Astrocyte (in vitro differentiated cells and primary cell): ENCODE measurements at regions not wholly inside any gene's neighbourhood (a gene's known extent, or its start where the extent isn't known, plus 50 kb on each side); places are given as distances from the start of the nearest gene placed in this dataset.
A peak's percentile ranks its signal among the peaks of the same experiment; 100 is the strongest.

Experiments used
- DNase-seq: peaks from one replicate; pipeline ENCODE4 v3.0.0-alpha.2; 2010; ENCODE audit warnings: low read depth
- FAIRE-seq: peaks from 2 replicates; lab custom pipeline; 2011; peaks lifted over from hg19 to GRCh38; lab: Jason Lieb, UNC
- H2AFZ ChIP-seq: 2 replicates; pipeline ENCODE4 v1.6.0; 2012; ENCODE audit warnings: low read depth, low read length, inconsistent platforms
- H3K27ac ChIP-seq: 2 replicates; pipeline ENCODE4 v1.5.1; 2011; ENCODE audit warnings: low read depth, low read length, inconsistent platforms
- H3K27me3 ChIP-seq: 2 replicates; pipeline ENCODE4 v1.6.0; 2011; ENCODE audit warnings: low read length, inconsistent platforms; ENCODE audit not compliant: insufficient read depth
- H3K36me3 ChIP-seq: 2 replicates; pipeline ENCODE4 v1.5.1; 2011; ENCODE audit warnings: low read length, inconsistent platforms; ENCODE audit not compliant: insufficient read depth
- H3K4me1 ChIP-seq: 2 replicates; pipeline ENCODE4 v1.5.1; 2011; ENCODE audit warnings: low read length, inconsistent platforms; ENCODE audit not compliant: insufficient read depth
- H3K4me2 ChIP-seq: 2 replicates; pipeline ENCODE4 v1.6.0; 2012; ENCODE audit warnings: low read length, inconsistent platforms
- H3K4me3 ChIP-seq: 2 replicates; pipeline ENCODE4 v1.5.1; 2011; ENCODE audit warnings: low read depth, mild to moderate bottlenecking, low read length, inconsistent platforms; ENCODE audit not compliant: insufficient read depth
- H3K79me2 ChIP-seq: 2 replicates; pipeline ENCODE4 v1.6.0; 2012; ENCODE audit warnings: mild to moderate bottlenecking, low read length, inconsistent platforms; ENCODE audit not compliant: insufficient read depth
- H3K9ac ChIP-seq: 2 replicates; pipeline ENCODE4 v1.6.0; 2012; ENCODE audit warnings: mild to moderate bottlenecking, low read length, inconsistent platforms
- H3K9me3 ChIP-seq: 2 replicates; pipeline ENCODE4 v1.5.1; 2012; ENCODE audit warnings: low read depth, mild to moderate bottlenecking, low read length, inconsistent platforms; ENCODE audit not compliant: insufficient read depth
- H4K20me1 ChIP-seq: 2 replicates; pipeline ENCODE4 v1.6.0; 2012; ENCODE audit warnings: low read length, inconsistent platforms; ENCODE audit not compliant: insufficient read depth
- H3K27ac Mint-ChIP-seq: one replicate; pipeline ENCODE4 v1.8.0; 2021; ENCODE audit warnings: mild to moderate bottlenecking, mixed read lengths; ENCODE audit not compliant: unreplicated experiment
- H3K27me3 Mint-ChIP-seq: one replicate; pipeline ENCODE4 v1.8.0; 2021; ENCODE audit warnings: low read depth, mixed read lengths; ENCODE audit not compliant: unreplicated experiment
- H3K36me3 Mint-ChIP-seq: one replicate; pipeline ENCODE4 v1.8.0; 2021; ENCODE audit warnings: low read depth, mixed read lengths; ENCODE audit not compliant: unreplicated experiment
- H3K4me1 Mint-ChIP-seq: one replicate; pipeline ENCODE4 v1.8.0; 2021; ENCODE audit warnings: low read depth, mixed read lengths; ENCODE audit not compliant: unreplicated experiment
- H3K4me3 Mint-ChIP-seq: one replicate; pipeline ENCODE4 v1.8.0; 2021; ENCODE audit warnings: mild to moderate bottlenecking, moderate library complexity, mixed read lengths; ENCODE audit not compliant: unreplicated experiment
- H3K9me3 Mint-ChIP-seq: one replicate; pipeline ENCODE4 v1.8.0; 2021; ENCODE audit warnings: mild to moderate bottlenecking, mixed read lengths; ENCODE audit not compliant: unreplicated experiment
- EZH2 ChIP-seq: IDR thresholded peaks from 2 replicates; pipeline ENCODE4 v1.6.1; 2012; ENCODE audit warnings: mild to moderate bottlenecking, low read length, inconsistent platforms; ENCODE audit not compliant: insufficient read depth
- TF ChIP-seq, protein P1 (sequence below): IDR thresholded peaks from 2 replicates; pipeline ENCODE4 v1.5.1; 2011; ENCODE audit warnings: low read depth, mild to moderate bottlenecking, inconsistent platforms, low read length, moderate library complexity; ENCODE audit not compliant: insufficient read depth

DNA sequence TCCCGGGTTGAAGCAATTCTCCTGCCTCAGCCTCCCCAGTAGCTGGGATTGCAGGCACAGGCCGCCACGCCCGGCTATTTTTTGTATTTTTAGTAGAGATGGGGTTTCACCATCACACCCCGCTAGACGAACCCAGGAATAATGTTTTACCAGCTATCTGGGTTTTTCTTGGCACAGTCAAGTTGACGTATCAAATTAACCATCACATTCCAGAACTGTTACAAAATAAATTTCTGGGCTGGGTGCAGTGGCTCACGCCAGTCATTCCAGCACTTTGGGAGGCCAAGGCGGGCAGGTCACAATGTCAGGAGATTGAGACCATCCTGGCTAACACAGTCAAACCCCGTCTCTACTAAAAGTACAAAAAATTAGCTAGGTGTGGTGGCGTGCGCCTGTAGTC lies 501.2 kb downstream of the SHISA9 start:
- peak; percentile 0 for DNase-seq
- Histone ChIP-seq H3K4me3 (no peak overlapping the region), H3K36me3 (no peaks in the 10 kb centered on the region), H3K9me3 (peaks cover 11% of the 10 kb centered on the region), H3K9ac (no peak overlapping the region), H3K79me2 (no peaks in the 10 kb centered on the region), H3K27ac (no peak overlapping the region), H2AFZ (no peak overlapping the region), H3K4me1 (no peaks in the 10 kb centered on the region), H4K20me1 (no peaks in the 10 kb centered on the region), H3K4me2 (no peak overlapping the region), H3K27me3 (no peaks in the 10 kb centered on the region)
- no peak for FAIRE-seq
- H3K9me3 Mint-ChIP-seq, result no peaks in the 10 kb centered on the region
- no peak overlapping the region for H3K4me3 Mint-ChIP-seq
- H3K4me1 Mint-ChIP-seq, result no peaks in the 10 kb centered on the region
- H3K27me3 Mint-ChIP-seq, result no peaks in the 10 kb centered on the region
- peaks cover 1% of the 10 kb centered on the region for H3K36me3 Mint-ChIP-seq
- no peak overlapping the region for H3K27ac Mint-ChIP-seq
- TF ChIP-seq EZH2, result no peak
- TF ChIP-seq, protein P1, sequence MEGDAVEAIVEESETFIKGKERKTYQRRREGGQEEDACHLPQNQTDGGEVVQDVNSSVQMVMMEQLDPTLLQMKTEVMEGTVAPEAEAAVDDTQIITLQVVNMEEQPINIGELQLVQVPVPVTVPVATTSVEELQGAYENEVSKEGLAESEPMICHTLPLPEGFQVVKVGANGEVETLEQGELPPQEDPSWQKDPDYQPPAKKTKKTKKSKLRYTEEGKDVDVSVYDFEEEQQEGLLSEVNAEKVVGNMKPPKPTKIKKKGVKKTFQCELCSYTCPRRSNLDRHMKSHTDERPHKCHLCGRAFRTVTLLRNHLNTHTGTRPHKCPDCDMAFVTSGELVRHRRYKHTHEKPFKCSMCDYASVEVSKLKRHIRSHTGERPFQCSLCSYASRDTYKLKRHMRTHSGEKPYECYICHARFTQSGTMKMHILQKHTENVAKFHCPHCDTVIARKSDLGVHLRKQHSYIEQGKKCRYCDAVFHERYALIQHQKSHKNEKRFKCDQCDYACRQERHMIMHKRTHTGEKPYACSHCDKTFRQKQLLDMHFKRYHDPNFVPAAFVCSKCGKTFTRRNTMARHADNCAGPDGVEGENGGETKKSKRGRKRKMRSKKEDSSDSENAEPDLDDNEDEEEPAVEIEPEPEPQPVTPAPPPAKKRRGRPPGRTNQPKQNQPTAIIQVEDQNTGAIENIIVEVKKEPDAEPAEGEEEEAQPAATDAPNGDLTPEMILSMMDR, result no peak

DNA sequence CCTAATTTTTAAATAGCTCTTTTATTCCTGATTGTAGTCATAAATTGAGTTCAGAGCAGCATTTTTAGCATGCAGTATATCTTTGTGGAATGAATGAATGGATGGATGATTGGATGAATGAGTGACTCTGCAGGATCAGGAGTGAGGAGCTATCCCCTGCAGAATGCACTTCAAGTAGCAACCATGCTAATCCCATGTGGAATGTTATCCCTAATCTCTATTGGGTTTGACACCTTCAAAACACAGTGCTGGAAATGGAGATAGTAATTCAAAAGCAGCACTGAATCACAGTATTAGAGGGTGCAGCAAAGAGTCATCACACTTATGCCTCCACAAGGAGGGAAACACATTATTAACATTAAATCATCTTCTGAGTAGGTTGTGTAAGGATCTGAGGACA lies 501.9 kb downstream of the SHISA9 start:
- Histone ChIP-seq H3K4me1 (no peaks in the 10 kb centered on the region), H3K4me3 (no peak overlapping the region)

DNA sequence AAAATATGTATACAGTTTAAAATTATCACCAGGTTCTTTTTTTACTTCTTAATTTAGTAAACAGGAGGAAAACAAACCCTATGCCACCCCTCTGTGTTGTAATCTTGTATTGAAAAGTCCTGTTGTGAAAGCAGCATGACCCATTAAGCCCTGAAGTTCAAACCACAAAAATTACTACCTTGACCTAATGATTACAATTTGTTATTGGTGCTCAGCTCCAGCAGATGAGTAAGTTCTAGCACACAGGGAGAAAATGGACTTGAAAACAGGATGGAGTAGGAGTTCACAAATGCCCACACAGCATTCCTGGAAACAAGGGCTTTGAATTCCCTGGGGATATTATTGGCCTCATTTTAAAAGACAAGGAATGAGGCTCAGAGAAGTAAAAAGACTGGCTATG lies 505.8 kb upstream of the ERCC4 start:
- Histone ChIP-seq H3K9me3 (no peaks in the 10 kb centered on the region), H3K36me3 (no peaks in the 10 kb centered on the region), H3K9ac (no peak overlapping the region), H3K4me1 (no peaks in the 10 kb centered on the region), H2AFZ (no peak overlapping the region), H3K4me2 (no peak overlapping the region), H3K27ac (no peak overlapping the region), H3K4me3 (no peak overlapping the region), H3K79me2 (no peaks in the 10 kb centered on the region), H3K27me3 (no peaks in the 10 kb centered on the region), H4K20me1 (no peaks in the 10 kb centered on the region)
- H3K36me3 Mint-ChIP-seq, result peaks cover 2% of the 10 kb centered on the region
- H3K27ac Mint-ChIP-seq, result no peak overlapping the region
- H3K4me3 Mint-ChIP-seq, result no peak overlapping the region
- no peak for FAIRE-seq
- peaks cover 4% of the 10 kb centered on the region for H3K4me1 Mint-ChIP-seq
- peaks cover 2% of the 10 kb centered on the region for H3K9me3 Mint-ChIP-seq
- no peak for TF ChIP-seq EZH2
- TF ChIP-seq, protein P1, result no peak
- H3K27me3 Mint-ChIP-seq, result peaks cover 2% of the 10 kb centered on the region
- DNase-seq, result no peak

More for the DNA sequence above, 501.9 kb downstream of the SHISA9 start:
- TF ChIP-seq EZH2, result no peak
- TF ChIP-seq, protein P1, result no peak
- Mint-ChIP-seq H3K4me1 (no peaks in the 10 kb centered on the region), H3K27ac (no peak overlapping the region), H3K4me3 (no peak overlapping the region), H3K27me3 (no peaks in the 10 kb centered on the region), H3K36me3 (peaks cover 1% of the 10 kb centered on the region), H3K9me3 (no peaks in the 10 kb centered on the region)
- H3K4me2 ChIP-seq, result no peak overlapping the region
- no peaks in the 10 kb centered on the region for H3K27me3 ChIP-seq
- FAIRE-seq, result no peak
- H3K27ac ChIP-seq, result no peak overlapping the region
- H2AFZ ChIP-seq, result no peak overlapping the region
- H3K9me3 ChIP-seq, result peaks cover 11% of the 10 kb centered on the region
- no peak overlapping the region for H3K9ac ChIP-seq
- H3K36me3 ChIP-seq, result no peaks in the 10 kb centered on the region
- no peaks in the 10 kb centered on the region for H4K20me1 ChIP-seq
- no peaks in the 10 kb centered on the region for H3K79me2 ChIP-seq
- no peak for DNase-seq
